ENCODE measurements at regions not wholly inside any gene's neighbourhood (a gene's known extent, or its start where the extent isn't known, plus 50 kb on each side); places are given as distances from the start of the nearest gene placed in this dataset.

DNA sequence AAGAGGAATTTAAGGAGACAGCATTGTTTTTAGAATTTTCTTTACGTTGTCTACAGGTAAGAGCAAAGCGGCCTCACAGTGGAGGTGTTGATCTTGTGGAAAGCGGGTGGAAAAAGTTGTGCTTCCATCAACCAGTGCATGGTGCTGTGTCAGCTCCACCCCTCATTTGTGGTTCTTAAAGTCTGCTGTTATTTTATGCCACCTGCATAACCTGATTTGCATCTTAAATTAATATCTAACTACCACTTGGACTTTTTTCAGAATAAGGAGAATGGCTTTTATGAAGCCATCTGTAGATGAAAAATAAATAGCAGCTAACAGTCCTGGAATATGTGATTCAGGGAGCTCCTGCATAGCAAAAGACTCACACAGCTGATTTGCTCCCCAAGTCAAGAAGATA is 135.1 kb downstream of the SNAPC1 start:
- TF ChIP-seq, protein P1, sequence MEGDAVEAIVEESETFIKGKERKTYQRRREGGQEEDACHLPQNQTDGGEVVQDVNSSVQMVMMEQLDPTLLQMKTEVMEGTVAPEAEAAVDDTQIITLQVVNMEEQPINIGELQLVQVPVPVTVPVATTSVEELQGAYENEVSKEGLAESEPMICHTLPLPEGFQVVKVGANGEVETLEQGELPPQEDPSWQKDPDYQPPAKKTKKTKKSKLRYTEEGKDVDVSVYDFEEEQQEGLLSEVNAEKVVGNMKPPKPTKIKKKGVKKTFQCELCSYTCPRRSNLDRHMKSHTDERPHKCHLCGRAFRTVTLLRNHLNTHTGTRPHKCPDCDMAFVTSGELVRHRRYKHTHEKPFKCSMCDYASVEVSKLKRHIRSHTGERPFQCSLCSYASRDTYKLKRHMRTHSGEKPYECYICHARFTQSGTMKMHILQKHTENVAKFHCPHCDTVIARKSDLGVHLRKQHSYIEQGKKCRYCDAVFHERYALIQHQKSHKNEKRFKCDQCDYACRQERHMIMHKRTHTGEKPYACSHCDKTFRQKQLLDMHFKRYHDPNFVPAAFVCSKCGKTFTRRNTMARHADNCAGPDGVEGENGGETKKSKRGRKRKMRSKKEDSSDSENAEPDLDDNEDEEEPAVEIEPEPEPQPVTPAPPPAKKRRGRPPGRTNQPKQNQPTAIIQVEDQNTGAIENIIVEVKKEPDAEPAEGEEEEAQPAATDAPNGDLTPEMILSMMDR (conservative IDR thresholded peaks at IDR 0.05; ENCODE audit: low read depth) = no peak
- POLR2A ChIA-PET (ENCODE audit: low non-redundant PET) = no interaction called here
- H3K27ac ChIP-seq = no peak overlapping the region
- CTCF ChIA-PET = no interaction called here
- no peak for DNase-seq (ENCODE audit: low spot score)

DNA sequence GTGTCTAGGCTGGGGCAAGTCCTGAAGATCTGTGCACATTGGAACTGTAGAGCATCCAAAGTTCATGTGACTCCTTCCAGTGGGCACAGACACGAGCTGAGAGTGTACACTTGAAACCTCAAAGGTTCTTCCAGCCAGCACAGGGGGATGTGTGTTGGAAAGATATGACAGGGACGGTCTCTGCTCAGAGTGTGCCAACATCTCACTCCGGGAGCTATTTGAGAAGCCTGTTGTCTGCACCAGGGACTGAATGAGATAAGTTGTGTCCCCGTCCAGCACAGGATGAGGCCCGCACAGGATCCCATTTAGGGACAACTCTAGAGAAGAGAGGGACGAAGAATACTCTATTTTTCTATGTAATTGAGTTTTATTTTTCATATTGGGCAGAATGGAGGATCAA is 136.3 kb downstream of the SNAPC1 start:
- H3K27ac ChIP-seq = no peak overlapping the region
- TF ChIP-seq, protein P1 (conservative IDR thresholded peaks at IDR 0.05; ENCODE audit: low read depth) = no peak
- DNase-seq (ENCODE audit: low spot score) = no peak
- CTCF ChIA-PET = no interaction called here
- POLR2A ChIA-PET (ENCODE audit: low non-redundant PET) = no interaction called here

DNA sequence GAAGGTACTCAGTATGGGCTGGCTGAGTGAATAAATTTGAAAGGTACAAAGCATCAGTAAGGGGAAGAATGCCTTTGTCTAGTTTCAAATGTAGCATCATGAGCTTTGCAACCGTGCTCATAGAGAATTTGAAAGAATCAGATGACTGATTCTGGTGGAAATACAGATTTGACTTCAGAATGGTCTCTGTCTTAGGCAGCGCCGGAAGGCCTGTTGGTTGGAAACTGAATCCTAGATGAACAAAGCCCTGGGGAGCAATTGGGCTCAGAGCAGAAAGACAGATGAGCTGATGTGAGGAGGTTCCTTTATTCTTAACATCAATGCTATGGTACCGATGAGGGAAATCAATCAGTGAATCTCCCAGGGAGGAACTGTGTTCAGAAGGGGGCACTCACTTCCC is 137.3 kb downstream of the SNAPC1 start:
- TF ChIP-seq, protein P1 (conservative IDR thresholded peaks at IDR 0.05; ENCODE audit: low read depth) = no peak
- CTCF ChIA-PET = no interaction called here
- POLR2A ChIA-PET (ENCODE audit: low non-redundant PET) = no interaction called here
- DNase-seq (ENCODE audit: low spot score) = no peak
- H3K27ac ChIP-seq = no peak overlapping the region

DNA sequence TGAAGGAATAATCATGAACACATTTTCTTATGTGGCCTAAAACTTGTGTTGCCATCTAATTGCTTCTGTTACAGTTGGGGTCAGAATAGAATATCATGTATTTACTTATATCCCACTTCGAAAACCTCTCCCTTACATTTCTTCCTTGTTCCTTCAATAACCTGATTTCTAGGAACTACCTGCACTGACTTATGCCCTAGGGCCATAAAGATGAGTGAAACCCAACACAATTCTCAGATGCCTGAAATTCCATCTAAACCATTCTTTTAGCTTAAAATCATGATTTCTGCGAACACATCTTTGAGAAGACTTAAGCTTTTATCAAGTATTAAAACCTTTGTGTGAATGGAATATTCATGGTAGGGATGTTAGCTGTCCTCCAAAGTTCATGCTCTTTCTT is 142.7 kb downstream of the SNAPC1 start:
- H3K27ac ChIP-seq = no peak overlapping the region
- ChIA-PET POLR2A (ENCODE audit: low non-redundant PET) (no interaction called here), CTCF (interaction anchor here (0.6 kb wide), 1 partner anchor 68 kb away, joined by 3 read pairs; no protein-coding TSS in a partner anchor)
- no peak for DNase-seq (ENCODE audit: low spot score)
- TF ChIP-seq, protein P1 (conservative IDR thresholded peaks at IDR 0.05; ENCODE audit: low read depth) = no peak

DNA sequence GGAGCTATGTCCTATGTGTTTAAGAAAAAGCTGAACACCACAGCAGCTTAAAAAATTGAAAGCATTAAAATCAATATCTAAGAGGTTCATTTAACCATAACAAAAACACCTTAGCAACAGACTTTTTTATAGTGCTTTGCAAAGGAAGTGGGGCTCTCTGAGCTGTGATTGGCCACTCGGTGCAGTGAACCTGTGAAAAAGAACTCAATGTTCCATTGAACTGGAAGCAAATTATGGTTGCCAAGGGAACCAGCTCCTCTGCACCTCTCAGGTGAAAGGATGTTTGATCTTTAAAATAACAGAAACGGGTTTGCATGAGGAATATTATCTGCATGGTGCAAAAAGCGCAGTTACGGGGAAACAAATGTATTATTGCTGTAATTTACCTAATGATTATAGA is 149.4 kb downstream of the SNAPC1 start:
- H3K27ac ChIP-seq = no peak overlapping the region
- POLR2A ChIA-PET (ENCODE audit: low non-redundant PET) = no interaction called here
- TF ChIP-seq, protein P1 (conservative IDR thresholded peaks at IDR 0.05; ENCODE audit: low read depth) = no peak
- DNase-seq (ENCODE audit: low spot score) = no peak
- CTCF ChIA-PET = no interaction called here

DNA sequence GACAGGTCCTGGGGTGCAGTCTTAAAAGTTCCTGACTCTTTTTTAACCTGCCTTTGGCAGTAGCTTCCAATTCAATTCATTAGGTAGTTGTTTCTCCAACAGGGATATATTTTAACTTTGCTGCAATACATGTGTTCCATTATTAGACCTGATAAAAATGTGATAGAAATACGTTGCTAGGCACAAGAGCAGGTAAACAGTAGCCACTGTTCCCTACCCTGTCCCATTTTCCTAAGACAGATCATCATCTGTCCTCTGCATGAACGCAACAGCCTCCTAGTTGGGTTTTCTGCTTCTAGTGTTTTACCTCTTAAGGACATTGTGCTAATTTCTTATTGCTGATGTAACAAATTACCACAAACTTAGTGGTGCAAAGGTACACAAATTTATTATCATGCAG is 156.8 kb downstream of the SNAPC1 start:
- TF ChIP-seq, protein P1 (conservative IDR thresholded peaks at IDR 0.05; ENCODE audit: low read depth) = no peak
- ChIA-PET CTCF (no interaction called here), POLR2A (ENCODE audit: low non-redundant PET) (no interaction called here)
- no peak overlapping the region for H3K27ac ChIP-seq
- DNase-seq (ENCODE audit: low spot score) = no peak

DNA sequence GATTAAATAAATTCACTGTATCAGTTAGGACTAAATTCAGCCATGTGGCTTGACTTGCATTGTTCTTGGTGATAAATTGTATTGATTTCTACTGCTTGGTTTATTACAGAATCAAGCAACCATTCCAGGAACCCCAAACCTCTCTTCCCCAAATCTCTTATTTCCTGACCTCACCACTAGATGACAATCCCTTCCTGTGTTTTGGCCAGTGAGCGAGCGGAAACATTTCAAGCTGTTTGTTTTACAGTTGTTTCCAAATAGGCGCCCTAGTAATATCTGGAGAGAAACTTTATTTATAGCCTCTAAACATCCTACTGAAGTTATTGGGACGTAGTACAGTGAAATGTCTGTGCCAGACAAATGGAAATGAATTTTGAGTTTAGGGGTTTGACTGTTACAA is 161.1 kb downstream of the SNAPC1 start:
- ChIA-PET POLR2A (ENCODE audit: low non-redundant PET) (no interaction called here), CTCF (no interaction called here)
- DNase-seq (ENCODE audit: low spot score) = no peak
- H3K27ac ChIP-seq = no peak overlapping the region
- TF ChIP-seq, protein P1 (conservative IDR thresholded peaks at IDR 0.05; ENCODE audit: low read depth) = peak; percentile 36

All from RWPE1 (cell line).